CD8-positive, alpha-beta memory T cell (primary cell): ENCODE measurements at regions not wholly inside any gene's neighbourhood (a gene's known extent, or its start where the extent isn't known, plus 50 kb on each side); places are given as distances from the start of the nearest gene placed in this dataset.
"Not testable (repeated sequence)": the region's sequence is repeated elsewhere in the genome, so short reads cannot be mapped to it uniquely, and the experiment has no call there.

Experiments
- CTCF ChIA-PET: fragments of 350-600 bp; sonication (Branson Sonifier 250); formaldehyde crosslinking; loops from one replicate; lab custom pipeline; 2021; ENCODE audit warnings: antibody characterized with exemption; lab: Charles Lee
- POLR2A ChIA-PET: fragments of 350-600 bp; sonication (Branson Sonifier 250); formaldehyde crosslinking; loops from one replicate; lab custom pipeline; 2021; ENCODE audit warnings: antibody characterized with exemption; lab: Charles Lee
- DNase-seq, 5 donors: peaks; one replicate each; pipeline versions ENCODE4 v3.0.0 to v3.0.0-alpha.2; 2020 to 2022; ENCODE audit warnings: mixed read lengths in 1 of 5
- H3K27ac ChIP-seq: one replicate; pipeline ENCODE4 v1.7.0; 2013; ENCODE audit warnings: low read depth, mild to moderate bottlenecking, low read length, moderate library complexity
- H3K27me3 ChIP-seq: 2 replicates; pipeline ENCODE4 v1.7.0; 2013; ENCODE audit warnings: low read length, mild to moderate bottlenecking; ENCODE audit not compliant: insufficient read depth, poor library complexity, severe bottlenecking
- H3K36me3 ChIP-seq: 2 replicates; pipeline ENCODE4 v1.7.0; 2013; ENCODE audit warnings: mild to moderate bottlenecking, low read length, moderate library complexity; ENCODE audit not compliant: insufficient read depth
- H3K4me1 ChIP-seq: 2 replicates; pipeline ENCODE4 v1.7.0; 2013; ENCODE audit warnings: mild to moderate bottlenecking, low read length, moderate library complexity; ENCODE audit not compliant: insufficient read depth
- H3K4me3 ChIP-seq: 2 replicates; pipeline ENCODE4 v1.7.0; 2013; ENCODE audit warnings: mild to moderate bottlenecking, low read length
- H3K9me3 ChIP-seq: 2 replicates; pipeline ENCODE4 v1.7.0; 2013; ENCODE audit warnings: mild to moderate bottlenecking, low read length
- H3K27ac Mint-ChIP-seq, 8 donors: one replicate each; pipeline ENCODE4 v1.8.0; 2020 to 2021; ENCODE audit warnings: mixed read lengths in 8 of 8, mild to moderate bottlenecking in 6 of 8, inconsistent platforms in 3 of 8, moderate library complexity in 3 of 8
- H3K27me3 Mint-ChIP-seq, 2 donors: one replicate each; pipeline ENCODE4 v1.8.0; 2020 to 2021; ENCODE audit warnings: mixed read lengths in 2 of 2, mild to moderate bottlenecking in 1 of 2, moderate library complexity in 1 of 2
- H3K36me3 Mint-ChIP-seq, 3 donors: one replicate each; pipeline ENCODE4 v1.8.0; 2020 to 2021; ENCODE audit warnings: mixed read lengths in 3 of 3, inconsistent platforms in 1 of 3, mild to moderate bottlenecking in 1 of 3
- H3K4me1 Mint-ChIP-seq, 3 donors: one replicate each; pipeline ENCODE4 v1.8.0; 2020 to 2021; ENCODE audit warnings: mixed read lengths in 3 of 3, inconsistent platforms in 1 of 3, mild to moderate bottlenecking in 1 of 3
- H3K4me3 Mint-ChIP-seq, 7 donors: one replicate each; pipeline ENCODE4 v1.8.0; 2020 to 2021; ENCODE audit warnings: mixed read lengths in 7 of 7, mild to moderate bottlenecking in 6 of 7, moderate library complexity in 4 of 7, inconsistent platforms in 2 of 7
- H3K9me3 Mint-ChIP-seq, 5 donors: one replicate each; pipeline ENCODE4 v1.8.0; 2020 to 2022; ENCODE audit warnings: mixed read lengths in 5 of 5, mild to moderate bottlenecking in 3 of 5, moderate library complexity in 2 of 5, inconsistent platforms in 1 of 5

DNA sequence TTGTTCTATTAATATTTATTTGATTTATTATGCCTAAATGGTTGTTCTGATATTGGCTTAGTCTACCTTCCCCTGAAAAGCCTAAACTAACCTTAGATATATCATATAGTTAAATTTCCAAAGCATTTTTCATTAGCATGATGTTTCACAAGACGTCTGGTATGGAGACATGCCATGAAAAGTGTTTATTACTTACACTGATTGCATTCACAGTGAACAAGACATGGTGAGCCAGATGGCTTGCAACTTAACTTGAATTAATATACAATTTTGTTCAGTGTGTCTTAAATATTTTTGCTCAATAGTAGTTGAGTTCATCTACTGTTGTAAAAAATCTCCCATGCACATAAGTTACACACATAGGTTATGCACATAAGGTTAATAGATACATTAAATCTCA is 758.4 kb downstream of the NSUN3 start:
- no peaks in the 10 kb centered on the region for H3K36me3 ChIP-seq
- ChIA-PET CTCF (no interaction called here), POLR2A (no interaction called here)
- H3K27me3 ChIP-seq: no peaks in the 10 kb centered on the region
- no peak overlapping the region for H3K4me3 ChIP-seq
- H3K4me1 Mint-ChIP-seq: no peaks in the 10 kb centered on the region
- no peak overlapping the region for H3K27ac ChIP-seq
- no peaks in the 10 kb centered on the region for H3K36me3 Mint-ChIP-seq
- H3K4me3 Mint-ChIP-seq: no peak overlapping the region
- no peaks in the 10 kb centered on the region for H3K9me3 ChIP-seq
- no peaks in the 10 kb centered on the region for H3K4me1 ChIP-seq
- no peak for DNase-seq
- no peak overlapping the region for H3K27ac Mint-ChIP-seq
- H3K9me3 Mint-ChIP-seq: peaks cover 0 to 14% (median 0%) of the 10 kb centered on the region in 5 donors
- H3K27me3 Mint-ChIP-seq: no peaks in the 10 kb centered on the region

GRCh38 chr3:94822298-94822697 is 759.4 kb downstream of the NSUN3 start:
- POLR2A ChIA-PET: no interaction called here
- Mint-ChIP-seq H3K27me3 (no peaks in the 10 kb centered on the region), H3K4me3 (no peak overlapping the region), H3K27ac (no peak overlapping the region), H3K9me3 (peaks cover 0 to 20% (median 0%) of the 10 kb centered on the region in 5 donors), H3K36me3 (no peaks in the 10 kb centered on the region), H3K4me1 (no peaks in the 10 kb centered on the region)
- CTCF ChIA-PET: no interaction called here
- Histone ChIP-seq H3K4me3 (no peak overlapping the region), H3K27ac (no peak overlapping the region), H3K36me3 (no peaks in the 10 kb centered on the region), H3K27me3 (no peaks in the 10 kb centered on the region), H3K4me1 (no peaks in the 10 kb centered on the region), H3K9me3 (no peaks in the 10 kb centered on the region)
- no peak for DNase-seq

- H3K4me3 ChIP-seq, H3K9me3 ChIP-seq, H3K9me3 Mint-ChIP-seq, CTCF ChIA-PET, DNase-seq, H3K36me3 Mint-ChIP-seq, H3K36me3 ChIP-seq, H3K27ac Mint-ChIP-seq, POLR2A ChIA-PET, H3K4me1 ChIP-seq, H3K27me3 ChIP-seq, H3K27me3 Mint-ChIP-seq, H3K27ac ChIP-seq, H3K4me3 Mint-ChIP-seq, H3K4me1 Mint-ChIP-seq: not testable (repeated sequence)
These were observed 783.4 kb downstream of the NSUN3 start for GRCh38 chr3:94846251-94846650.

- H3K27me3 ChIP-seq: no peaks in the 10 kb centered on the region
- no peak for DNase-seq
- CTCF ChIA-PET: no interaction called here
- no peaks in the 10 kb centered on the region for H3K36me3 ChIP-seq
- Mint-ChIP-seq H3K4me3 (no peak overlapping the region), H3K36me3 (no peaks in the 10 kb centered on the region), H3K4me1 (no peaks in the 10 kb centered on the region), H3K9me3 (peaks cover 24 to 45% (median 32%) of the 10 kb centered on the region in 5 donors), H3K27ac (no peak overlapping the region), H3K27me3 (no peaks in the 10 kb centered on the region)
- no peaks in the 10 kb centered on the region for H3K9me3 ChIP-seq
- H3K4me3 ChIP-seq: no peak overlapping the region
- H3K4me1 ChIP-seq: no peaks in the 10 kb centered on the region
- POLR2A ChIA-PET: no interaction called here
- H3K27ac ChIP-seq: no peak overlapping the region
These were observed 799.8 kb downstream of the NSUN3 start for GRCh38 chr3:94862703-94863102.

DNA sequence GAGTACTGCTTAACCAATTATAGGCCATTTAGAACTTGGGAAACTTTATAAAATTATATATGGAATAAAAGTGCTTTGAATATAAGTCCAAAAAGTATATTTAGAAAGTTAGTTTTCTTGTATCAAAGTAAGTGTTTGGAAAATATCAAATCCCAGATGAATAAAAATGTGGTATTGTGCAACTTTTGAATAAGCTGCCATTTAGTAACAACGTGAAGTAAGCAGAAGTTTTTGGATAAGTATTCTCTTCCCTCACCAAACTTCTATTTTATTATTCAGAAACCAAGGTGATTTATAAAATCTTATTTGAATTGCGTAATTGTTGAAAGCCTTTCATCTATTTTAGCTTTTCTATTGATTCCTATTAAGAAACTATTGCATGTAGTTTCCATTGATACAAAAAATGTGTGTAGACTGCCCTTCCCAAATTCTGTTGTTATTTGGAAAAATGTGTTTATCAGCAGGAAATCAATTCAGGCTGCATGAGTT is 806.2 kb downstream of the NSUN3 start:
- DNase-seq: no peak
- H3K36me3 ChIP-seq: no peaks in the 10 kb centered on the region
- H3K4me3 ChIP-seq: no peak overlapping the region
- no peaks in the 10 kb centered on the region for H3K4me1 Mint-ChIP-seq
- ChIA-PET CTCF (no interaction called here), POLR2A (no interaction called here)
- H3K4me1 ChIP-seq: no peaks in the 10 kb centered on the region
- H3K4me3 Mint-ChIP-seq: no peak overlapping the region
- no peaks in the 10 kb centered on the region for H3K9me3 ChIP-seq
- no peaks in the 10 kb centered on the region for H3K36me3 Mint-ChIP-seq
- peaks cover 1 to 13% (median 8%) of the 10 kb centered on the region in 5 donors for H3K9me3 Mint-ChIP-seq
- H3K27ac Mint-ChIP-seq: no peak overlapping the region
- no peaks in the 10 kb centered on the region for H3K27me3 ChIP-seq
- H3K27ac ChIP-seq: no peak overlapping the region
- H3K27me3 Mint-ChIP-seq: no peaks in the 10 kb centered on the region

GRCh38 chr3:94873751-94874150 is 810.9 kb downstream of the NSUN3 start:
- Histone ChIP-seq H3K27ac (no peak overlapping the region), H3K4me3 (no peak overlapping the region), H3K9me3 (no peaks in the 10 kb centered on the region), H3K27me3 (no peaks in the 10 kb centered on the region), H3K36me3 (no peaks in the 10 kb centered on the region), H3K4me1 (no peaks in the 10 kb centered on the region)
- no peak for DNase-seq
- Mint-ChIP-seq H3K4me3 (no peak overlapping the region), H3K27ac (no peak overlapping the region), H3K4me1 (no peaks in the 10 kb centered on the region), H3K9me3 (peaks cover 0 to 8% (median 3%) of the 10 kb centered on the region in 5 donors), H3K36me3 (no peaks in the 10 kb centered on the region), H3K27me3 (no peaks in the 10 kb centered on the region)
- POLR2A ChIA-PET: no interaction called here
- CTCF ChIA-PET: no interaction called here

GRCh38 chr3:94875149-94875548 is 812.3 kb downstream of the NSUN3 start:
- ChIA-PET CTCF (no interaction called here), POLR2A (no interaction called here)
- Mint-ChIP-seq H3K9me3 (peaks cover 0 to 8% (median 3%) of the 10 kb centered on the region in 5 donors), H3K27ac (no peak overlapping the region), H3K4me1 (no peaks in the 10 kb centered on the region), H3K4me3 (no peak overlapping the region), H3K27me3 (no peaks in the 10 kb centered on the region), H3K36me3 (no peaks in the 10 kb centered on the region)
- no peak overlapping the region for H3K4me3 ChIP-seq
- no peaks in the 10 kb centered on the region for H3K9me3 ChIP-seq
- DNase-seq: no peak
- H3K36me3 ChIP-seq: no peaks in the 10 kb centered on the region
- no peaks in the 10 kb centered on the region for H3K4me1 ChIP-seq
- no peaks in the 10 kb centered on the region for H3K27me3 ChIP-seq
- no peak overlapping the region for H3K27ac ChIP-seq

DNA sequence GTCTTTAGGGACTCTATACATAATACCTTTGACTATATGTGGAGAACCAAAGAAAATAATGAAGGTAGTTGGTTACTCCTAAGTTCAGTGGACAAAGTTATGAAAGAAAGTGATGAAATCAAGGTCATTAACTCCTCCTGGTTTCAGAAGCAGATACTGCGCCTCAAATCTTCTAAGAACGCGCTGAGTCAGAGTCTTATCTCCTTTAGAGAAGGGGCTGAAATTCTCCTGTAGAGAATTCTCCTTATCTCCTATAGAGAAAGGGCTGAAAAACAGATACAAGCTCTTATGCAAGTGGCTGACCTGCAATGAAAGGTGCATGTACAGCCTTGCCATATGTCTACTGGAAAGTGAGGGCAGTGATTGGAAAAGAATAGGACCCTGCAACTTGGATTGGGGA is 824.2 kb downstream of the NSUN3 start:
- H3K36me3 Mint-ChIP-seq: no peaks in the 10 kb centered on the region
- H3K27me3 Mint-ChIP-seq: no peaks in the 10 kb centered on the region
- Histone ChIP-seq H3K9me3 (no peaks in the 10 kb centered on the region), H3K36me3 (no peaks in the 10 kb centered on the region), H3K27ac (no peak overlapping the region), H3K4me1 (no peaks in the 10 kb centered on the region), H3K27me3 (no peaks in the 10 kb centered on the region), H3K4me3 (no peak overlapping the region)
- POLR2A ChIA-PET: no interaction called here
- CTCF ChIA-PET: no interaction called here
- no peak overlapping the region for H3K4me3 Mint-ChIP-seq
- H3K9me3 Mint-ChIP-seq: peaks cover 0 to 19% (median 2%) of the 10 kb centered on the region in 5 donors
- H3K4me1 Mint-ChIP-seq: no peaks in the 10 kb centered on the region
- H3K27ac Mint-ChIP-seq: no peak overlapping the region
- no peak for DNase-seq

DNA sequence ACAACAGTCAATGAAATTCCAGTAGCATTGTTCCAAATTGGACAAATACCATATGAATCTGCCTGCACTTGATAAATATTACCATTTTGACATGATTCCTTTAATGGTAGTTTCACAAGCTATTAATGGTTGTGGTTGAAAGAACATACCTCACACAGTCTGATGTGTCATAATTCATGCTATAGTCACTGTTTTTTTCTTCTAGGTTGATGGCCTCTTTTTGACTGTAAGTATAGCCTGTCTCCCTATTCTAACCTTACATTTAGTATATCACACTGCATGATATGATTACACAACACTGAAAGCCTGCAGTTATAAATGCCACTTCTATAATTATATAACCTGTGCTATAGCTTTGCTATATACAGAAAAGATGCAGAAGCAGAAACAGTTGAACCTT is 834.1 kb downstream of the NSUN3 start:
- Histone ChIP-seq H3K9me3 (no peaks in the 10 kb centered on the region), H3K27ac (no peak overlapping the region), H3K36me3 (no peaks in the 10 kb centered on the region), H3K4me3 (no peak overlapping the region), H3K27me3 (no peaks in the 10 kb centered on the region), H3K4me1 (no peaks in the 10 kb centered on the region)
- ChIA-PET POLR2A (no interaction called here), CTCF (no interaction called here)
- no peaks in the 10 kb centered on the region for H3K27me3 Mint-ChIP-seq
- no peak for DNase-seq
- H3K27ac Mint-ChIP-seq: no peak overlapping the region
- H3K4me3 Mint-ChIP-seq: no peak overlapping the region
- H3K36me3 Mint-ChIP-seq: no peaks in the 10 kb centered on the region
- no peaks in the 10 kb centered on the region for H3K4me1 Mint-ChIP-seq
- peaks cover 0 to 32% (median 5%) of the 10 kb centered on the region in 5 donors for H3K9me3 Mint-ChIP-seq
